Gastroesophageal sphincter (tissue), 3 donors: ENCODE measurements at regions not wholly inside any gene's neighbourhood (a gene's known extent, or its start where the extent isn't known, plus 50 kb on each side); places are given as distances from the start of the nearest gene placed in this dataset.

Source experiments
- POLR2AphosphoS5 ChIP-seq: sonication (generic); formaldehyde crosslinking; IDR thresholded peaks from one replicate; pipeline ENCODE4 v1.6.1; 2017; ENCODE audit warnings: antibody characterized with exemption
- TF ChIP-seq, protein P1 (sequence below), 4 experiments: fragments of 200-600 bp in 2 of 4; fragments of 450-650 bp in 2 of 4; sonication (generic) in 1 of 4; IDR thresholded peaks; one replicate each; pipeline ENCODE4 v1.5.1; 2017 to 2019; ENCODE audit warnings: antibody characterized with exemption in 4 of 4, mild to moderate bottlenecking in 2 of 4, moderate library complexity in 2 of 4

DNA sequence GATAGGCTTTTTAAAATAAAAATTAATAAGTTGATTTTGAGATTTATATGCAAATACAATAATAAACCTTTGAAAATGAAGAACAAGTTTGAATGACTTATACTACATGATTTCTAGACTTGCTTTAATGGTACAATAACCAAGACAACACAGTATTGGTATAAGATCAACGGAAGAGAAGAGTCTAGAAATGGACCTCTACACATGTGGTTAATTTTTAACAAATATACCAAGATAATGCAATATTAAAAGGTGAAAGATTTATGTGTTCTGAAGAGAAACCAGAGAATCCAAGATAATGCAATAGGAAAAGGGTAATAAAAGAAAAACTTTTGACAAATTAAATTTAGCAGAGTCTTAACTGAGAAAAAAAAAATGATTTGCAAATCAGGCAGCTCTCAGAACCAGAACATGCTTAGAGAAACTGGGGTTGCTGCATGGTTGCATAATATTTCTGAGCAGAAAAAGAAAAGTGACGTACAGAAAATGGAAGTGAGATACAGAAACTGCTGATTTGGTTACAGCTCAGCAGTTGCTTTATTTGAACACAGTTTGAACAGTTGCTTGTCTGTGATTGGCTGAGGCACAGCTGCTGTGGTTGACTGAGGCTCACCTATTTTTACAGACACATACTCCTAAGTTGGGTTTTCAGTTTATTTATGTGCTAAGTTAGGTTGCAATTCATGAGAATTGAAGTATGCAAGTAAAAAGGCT is 365.9 kb downstream of the CRPPA start:
- TF ChIP-seq, protein P1, sequence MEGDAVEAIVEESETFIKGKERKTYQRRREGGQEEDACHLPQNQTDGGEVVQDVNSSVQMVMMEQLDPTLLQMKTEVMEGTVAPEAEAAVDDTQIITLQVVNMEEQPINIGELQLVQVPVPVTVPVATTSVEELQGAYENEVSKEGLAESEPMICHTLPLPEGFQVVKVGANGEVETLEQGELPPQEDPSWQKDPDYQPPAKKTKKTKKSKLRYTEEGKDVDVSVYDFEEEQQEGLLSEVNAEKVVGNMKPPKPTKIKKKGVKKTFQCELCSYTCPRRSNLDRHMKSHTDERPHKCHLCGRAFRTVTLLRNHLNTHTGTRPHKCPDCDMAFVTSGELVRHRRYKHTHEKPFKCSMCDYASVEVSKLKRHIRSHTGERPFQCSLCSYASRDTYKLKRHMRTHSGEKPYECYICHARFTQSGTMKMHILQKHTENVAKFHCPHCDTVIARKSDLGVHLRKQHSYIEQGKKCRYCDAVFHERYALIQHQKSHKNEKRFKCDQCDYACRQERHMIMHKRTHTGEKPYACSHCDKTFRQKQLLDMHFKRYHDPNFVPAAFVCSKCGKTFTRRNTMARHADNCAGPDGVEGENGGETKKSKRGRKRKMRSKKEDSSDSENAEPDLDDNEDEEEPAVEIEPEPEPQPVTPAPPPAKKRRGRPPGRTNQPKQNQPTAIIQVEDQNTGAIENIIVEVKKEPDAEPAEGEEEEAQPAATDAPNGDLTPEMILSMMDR (IDR thresholded peaks at IDR 0.05), result no peak
- TF ChIP-seq POLR2AphosphoS5, result no peak
